ENCODE measurements at regions not wholly inside any gene's neighbourhood (a gene's known extent, or its start where the extent isn't known, plus 50 kb on each side); places are given as distances from the start of the nearest gene placed in this dataset.

DNA sequence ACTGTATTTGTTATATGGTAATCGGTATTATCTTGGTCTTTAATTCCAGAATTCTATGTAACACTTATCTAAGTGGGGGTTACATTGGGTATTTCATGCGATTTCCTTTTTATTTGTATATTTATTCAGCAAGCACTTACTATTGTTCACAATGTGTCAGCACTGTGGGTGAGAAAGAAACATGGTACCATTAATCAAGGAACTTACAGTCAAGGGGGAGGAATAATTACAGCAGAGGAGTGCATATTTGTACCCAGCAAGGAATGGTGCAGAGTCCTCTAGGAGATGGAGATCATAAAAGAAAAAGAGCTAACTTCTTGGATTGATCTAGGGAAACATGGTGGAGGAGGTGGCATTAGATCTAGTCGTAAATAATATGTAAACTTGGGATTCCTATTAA, 117.0 kb upstream of the KCNJ16 start:
- DNase-seq, result no peak

DNA sequence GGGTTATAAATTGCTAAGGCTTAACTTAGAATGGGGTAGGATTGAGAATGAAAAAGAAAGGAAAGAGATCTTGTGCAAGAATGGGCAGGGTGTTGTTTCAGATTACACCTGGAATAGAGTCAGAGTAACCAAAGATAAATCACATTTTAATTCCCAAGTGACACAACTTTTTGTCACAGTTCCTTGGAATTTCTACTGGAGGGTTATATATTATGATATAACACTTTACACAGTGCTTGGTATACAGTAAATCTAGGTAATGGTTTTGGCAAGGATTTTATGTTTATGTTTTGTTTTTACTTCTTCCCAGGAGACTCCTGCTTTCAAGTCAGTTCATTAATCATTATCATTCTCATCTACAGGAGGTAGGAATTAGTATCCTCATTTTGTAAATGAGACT, 115.7 kb upstream of the KCNJ16 start:
- no peak for DNase-seq

DNA sequence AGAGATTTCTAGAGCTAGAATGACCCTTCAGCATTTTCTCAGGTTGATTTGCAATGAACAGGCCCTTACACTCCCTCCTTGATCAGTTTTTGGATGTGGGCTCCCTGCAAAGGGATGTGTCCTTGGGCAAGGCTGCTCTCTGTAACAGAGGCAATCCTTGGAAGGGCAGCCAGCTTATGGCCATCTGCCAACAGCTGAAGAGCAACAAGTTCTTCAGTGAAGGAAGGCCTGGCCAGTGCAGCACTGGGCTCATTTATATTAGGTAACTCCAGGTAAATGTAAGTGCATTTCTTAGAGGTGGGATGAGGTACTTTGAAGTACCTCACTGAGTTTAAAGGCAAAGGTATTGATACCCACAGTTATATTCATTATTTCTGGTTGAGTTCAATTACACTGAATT, 114.3 kb upstream of the KCNJ16 start:
- DNase-seq, result no peak

DNA sequence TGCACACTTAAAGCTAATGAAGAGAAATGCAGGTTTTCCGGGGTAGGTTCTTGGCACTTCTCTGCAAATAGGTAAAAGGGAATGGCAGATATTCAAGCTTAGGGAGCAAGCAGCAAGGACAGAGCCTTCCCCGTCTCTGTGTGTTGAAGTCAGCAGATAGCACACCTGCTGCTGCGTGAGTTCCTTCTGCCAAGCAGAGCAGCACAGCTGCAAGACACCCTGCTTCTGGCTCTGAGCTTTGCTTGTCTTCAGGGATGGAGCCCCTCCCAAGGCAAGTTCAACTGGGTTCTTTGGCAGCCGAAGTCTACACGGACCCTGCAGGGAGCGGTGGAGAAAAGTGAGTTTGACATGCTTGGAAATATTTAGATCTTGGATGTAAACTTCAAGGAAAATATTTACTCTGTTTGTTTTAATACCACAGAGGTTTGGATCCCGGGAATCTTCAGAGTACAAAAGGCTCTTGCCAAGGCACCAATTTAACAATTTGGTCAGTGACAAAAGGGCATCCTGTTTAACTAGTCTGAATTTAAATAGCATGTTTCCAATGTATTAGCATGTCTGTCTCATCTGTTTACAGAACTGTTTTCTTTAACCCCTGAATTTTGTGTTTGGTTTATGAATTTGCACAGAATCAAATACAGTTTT, 113.4 kb upstream of the KCNJ16 start:
- DNase-seq, result no peak

DNA sequence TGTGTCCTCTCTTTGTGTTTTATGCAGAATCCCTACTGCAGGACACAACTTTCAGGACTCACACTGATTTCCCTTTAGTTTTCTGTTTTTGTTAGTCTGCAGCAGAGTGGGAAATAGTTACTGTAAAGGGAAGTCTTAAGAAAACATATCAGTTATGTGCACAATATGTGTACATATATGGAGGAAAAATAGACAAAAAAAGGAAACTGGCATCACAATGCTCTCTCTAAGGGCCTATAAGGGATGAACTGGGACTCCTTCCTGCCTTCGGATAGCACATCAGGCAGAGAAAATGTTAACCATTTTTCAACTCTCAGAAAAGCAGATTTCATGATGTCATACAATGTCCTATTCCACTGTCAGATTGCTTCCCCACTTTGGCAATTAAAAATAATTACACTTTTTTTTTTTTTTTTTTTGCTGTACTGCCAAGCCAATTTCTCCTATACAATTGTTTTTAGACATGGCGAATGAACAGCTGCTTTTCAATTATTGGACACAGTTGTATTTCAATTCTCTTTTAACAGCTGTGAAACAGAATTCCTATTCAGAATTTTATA, 112.5 kb upstream of the KCNJ16 start:
- no peak for DNase-seq

DNA sequence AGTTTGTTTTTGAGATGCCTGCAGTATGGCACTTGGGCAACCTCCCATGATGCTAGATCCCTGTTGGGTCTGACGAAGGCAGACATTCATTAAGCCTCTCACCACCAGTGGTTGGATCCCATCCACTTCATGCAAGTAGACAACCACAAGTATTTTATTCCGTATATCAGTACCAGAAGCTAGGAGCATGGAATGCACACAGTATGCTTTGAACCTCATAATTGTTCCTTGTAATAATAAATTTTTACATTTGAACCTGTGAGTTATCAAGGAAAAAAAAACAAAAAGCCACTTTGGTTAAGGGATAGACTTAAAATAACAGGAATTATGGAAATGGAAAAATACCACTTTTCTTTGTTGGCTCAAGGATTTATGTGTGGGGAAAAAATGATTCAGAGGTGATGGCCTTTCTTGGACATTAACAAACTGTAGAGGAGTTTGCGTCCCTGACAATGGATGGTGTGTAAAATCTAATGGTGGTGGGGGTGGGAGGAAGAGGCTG, 107.1 kb upstream of the KCNJ16 start:
- no peak for DNase-seq

DNA sequence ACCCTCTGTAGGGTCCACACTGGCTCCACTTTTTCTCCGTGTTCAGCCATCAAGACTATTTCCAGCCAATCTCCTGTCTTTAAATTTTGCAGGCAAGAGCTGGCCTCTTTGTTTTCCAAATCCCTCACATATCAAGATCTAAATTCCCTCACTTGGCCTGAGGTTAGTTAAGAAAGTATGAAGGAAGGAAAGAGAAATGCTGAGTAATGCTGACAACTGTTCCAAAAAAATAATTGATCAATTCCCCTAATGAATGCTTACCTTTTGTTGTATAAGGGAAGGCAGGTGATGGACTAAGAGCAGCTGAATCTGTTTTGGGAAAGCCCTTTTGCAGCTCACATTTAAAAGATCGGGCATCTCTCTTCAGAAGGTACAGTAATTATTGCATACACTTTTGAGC, 105.1 kb upstream of the KCNJ16 start:
- no peak for DNase-seq

DNA sequence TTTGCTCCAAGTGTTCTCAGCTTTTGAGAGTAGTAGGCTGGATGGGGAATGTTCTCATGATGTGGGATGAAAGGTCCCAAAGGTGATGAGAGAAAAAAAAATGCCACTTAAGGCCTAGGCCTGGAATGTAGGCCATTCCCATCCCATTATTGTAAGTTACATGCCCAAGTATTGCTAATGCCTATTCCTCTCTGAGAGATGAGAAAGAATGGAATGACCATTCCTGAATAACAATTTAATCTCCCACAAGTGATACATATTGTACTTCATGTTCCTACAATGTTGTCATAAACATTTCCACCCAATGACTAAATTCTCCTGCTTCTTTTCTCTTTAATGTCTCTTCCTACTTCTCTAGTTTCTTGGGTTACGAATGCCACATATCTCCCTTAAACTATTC, 102.8 kb upstream of the KCNJ16 start:
- no peak for DNase-seq

DNA sequence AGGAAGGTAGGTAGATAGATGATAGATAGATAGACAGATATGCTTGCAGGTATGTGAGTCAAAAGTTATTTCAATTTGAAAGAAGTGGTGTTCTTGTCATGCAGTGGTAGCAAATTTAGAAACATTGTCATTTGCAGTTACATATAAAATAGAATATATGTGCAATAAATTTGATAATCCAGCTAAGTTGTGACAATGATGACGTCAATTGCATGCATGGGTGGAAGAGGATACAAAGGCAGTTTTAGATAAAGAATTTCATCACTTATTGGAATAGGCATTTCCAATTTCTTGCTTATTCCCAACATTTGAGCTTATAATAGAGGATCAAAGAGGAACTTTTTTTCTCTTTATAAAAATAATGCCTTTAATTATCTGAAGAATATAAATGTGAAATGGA, 99.2 kb upstream of the KCNJ16 start:
- DNase-seq, result no peak

GRCh38 chr17:69978056-69978646, 96.9 kb upstream of the KCNJ16 start:
- no peak for DNase-seq

GRCh38 chr17:69981441-69981840, 93.6 kb upstream of the KCNJ16 start:
- no peak for DNase-seq

- DNase-seq, result no peak
Measured at GRCh38 chr17:69995476-69995875, 79.5 kb upstream of the KCNJ16 start.

- no peak for DNase-seq
Measured at GRCh38 chr17:69997332-69997731, 77.7 kb upstream of the KCNJ16 start.

DNA sequence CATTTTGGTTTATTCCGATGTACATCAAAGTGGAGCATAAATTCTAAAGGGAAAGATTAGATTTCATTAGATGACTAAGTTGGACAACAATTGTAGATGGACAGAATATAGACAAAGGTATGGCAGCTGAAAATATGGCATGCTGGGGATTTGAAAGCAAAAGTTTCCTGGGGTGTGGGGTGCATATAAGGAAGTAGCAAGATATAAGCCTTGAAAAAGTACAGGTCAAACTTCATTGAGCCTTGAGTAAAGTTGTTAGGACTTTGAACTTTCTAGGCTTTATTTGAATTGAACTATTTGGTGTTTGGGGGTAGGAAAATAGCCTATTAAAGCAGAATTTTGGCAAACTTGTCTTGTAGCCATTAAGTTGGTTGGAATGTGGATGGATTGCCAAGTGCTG, 75.8 kb upstream of the KCNJ16 start:
- DNase-seq, result no peak

DNA sequence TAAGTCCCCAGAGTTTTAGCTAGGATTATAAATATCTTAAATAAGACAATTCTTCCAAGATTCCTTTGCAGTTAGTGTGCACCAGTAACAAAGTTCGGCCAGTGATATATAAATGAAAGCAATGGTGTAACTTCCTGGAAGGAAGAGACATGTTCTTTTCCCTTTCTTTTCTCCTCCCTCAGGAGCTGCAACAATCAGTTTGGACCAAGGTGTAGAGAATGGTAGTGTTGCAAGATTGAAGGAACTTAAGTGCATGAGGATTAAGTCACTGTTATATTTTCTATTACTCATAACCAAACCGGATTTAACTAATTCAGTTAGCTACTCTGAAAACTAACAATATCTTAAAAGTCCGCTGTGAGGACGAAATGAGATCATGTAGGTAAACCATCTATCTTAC, 68.9 kb upstream of the KCNJ16 start:
- DNase-seq, result no peak

DNA sequence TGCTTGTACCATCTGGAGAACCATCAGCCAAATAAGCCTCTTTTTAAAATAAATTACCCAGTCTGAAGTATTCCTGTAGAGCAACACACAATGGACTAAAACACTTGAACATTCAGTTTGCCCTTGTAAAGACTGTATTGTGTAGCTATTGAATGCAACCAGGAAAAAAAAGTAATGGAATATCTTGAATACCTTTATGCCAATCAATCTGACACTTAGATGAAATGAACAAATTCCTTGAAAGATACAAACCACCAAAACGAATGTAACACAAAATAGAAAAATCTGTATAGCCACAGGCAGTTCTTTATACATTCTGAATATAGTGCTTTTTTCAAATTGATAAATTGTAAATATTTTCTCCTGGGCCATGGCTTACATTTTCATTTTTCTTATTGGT, 63.3 kb upstream of the KCNJ16 start:
- DNase-seq, result no peak

DNA sequence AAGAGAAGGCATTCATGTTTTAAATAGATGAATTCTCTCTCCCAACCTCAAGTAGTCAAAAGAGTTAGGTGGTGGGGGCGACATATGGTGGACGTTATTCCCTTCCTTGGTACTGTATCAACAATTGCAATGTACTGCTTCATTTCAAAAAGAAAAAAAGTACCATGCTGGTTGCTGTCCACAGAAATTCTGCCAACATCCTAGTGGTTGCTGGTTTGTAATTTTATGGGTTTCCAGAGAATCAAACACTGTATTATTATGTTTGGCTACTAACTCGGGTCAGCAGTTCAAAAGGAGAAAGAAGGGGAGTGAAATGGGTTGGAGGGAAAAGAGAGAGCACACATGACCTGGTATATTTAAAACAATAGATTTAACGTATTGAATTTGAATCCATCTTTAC, 61.1 kb upstream of the KCNJ16 start:
- no peak for DNase-seq

DNA sequence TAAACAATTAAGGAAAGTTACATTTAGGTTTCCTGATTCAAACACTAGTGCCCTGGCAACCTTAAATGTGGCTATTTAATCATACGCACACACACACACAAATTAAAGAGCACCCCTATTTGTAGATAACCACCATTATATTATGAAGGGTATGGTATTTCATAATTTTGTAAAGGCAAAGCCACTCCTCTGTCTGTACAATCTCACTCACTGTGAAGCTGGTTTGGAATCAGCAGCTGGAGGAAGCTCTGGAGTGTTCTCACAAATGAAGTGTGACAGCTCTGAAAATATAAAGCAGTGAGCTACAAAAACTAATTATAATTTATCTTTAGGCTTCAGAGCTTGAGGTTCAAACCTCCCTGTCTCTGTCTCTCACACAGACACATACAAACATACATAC, 57.9 kb upstream of the KCNJ16 start:
- DNase-seq, result no peak

DNA sequence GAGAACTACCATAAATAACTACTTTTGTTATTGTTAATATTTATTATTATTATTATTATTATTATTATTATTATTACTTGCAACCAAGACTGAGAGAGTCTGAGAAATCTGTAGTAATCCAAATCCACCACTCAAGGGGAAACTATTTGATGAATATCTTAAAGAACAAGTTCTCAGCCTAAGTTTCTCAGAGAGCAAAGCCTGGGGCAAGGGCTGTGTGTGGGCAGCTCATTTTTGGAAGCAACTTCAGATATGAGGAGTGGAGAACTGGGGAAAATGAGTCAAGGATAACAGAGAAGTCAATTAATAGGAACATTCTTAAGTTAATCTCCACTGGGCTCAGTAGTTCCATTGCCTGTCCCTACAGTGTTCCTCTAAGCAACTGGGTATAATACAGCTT, 57.1 kb upstream of the KCNJ16 start:
- no peak for DNase-seq

- DNase-seq, result no peak
Measured at GRCh38 chr17:70021726-70022125, 53.3 kb upstream of the KCNJ16 start.

GRCh38 chr17:70022175-70022574, 52.9 kb upstream of the KCNJ16 start:
- no peak for DNase-seq

DNA sequence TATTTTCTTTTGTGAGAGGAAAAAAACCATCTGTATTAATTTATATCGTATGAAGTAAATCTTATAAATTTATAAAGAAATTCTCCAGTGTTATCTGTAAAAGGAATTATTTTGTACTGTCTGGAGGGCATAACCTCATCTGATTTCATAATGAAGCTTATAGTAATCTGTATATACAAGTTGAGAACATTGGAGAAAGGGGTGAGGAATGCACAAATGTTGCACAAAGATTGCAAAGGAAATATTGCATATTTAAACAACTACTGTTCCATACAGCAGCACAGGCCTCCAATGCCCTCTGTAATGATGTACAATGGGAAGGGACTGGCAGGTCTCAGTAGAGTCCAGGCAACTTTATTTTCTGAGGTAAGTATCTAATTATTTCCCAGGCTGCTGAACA, 50.8 kb upstream of the KCNJ16 start:
- DNase-seq, result no peak

Data from SIG-M5 (cell line).